ENCODE measurements at regions not wholly inside any gene's neighbourhood (a gene's known extent, or its start where the extent isn't known, plus 50 kb on each side); places are given as distances from the start of the nearest gene placed in this dataset.

- peak; percentile 26 for TF ChIP-seq CTCF (IDR thresholded peaks at IDR 0.05)
- Mint-ChIP-seq H3K27ac (ENCODE audit: unreplicated experiment) (peak overlapping the region; percentile 43), H3K4me1 (ENCODE audit: unreplicated experiment) (peaks cover 15% of the 10 kb centered on the region), H3K36me3 (ENCODE audit: unreplicated experiment) (peaks cover under 1% of the 10 kb centered on the region), H3K9me3 (ENCODE audit: unreplicated experiment) (peaks cover 10% of the 10 kb centered on the region), H3K4me3 (ENCODE audit: unreplicated experiment) (peak overlapping the region; percentile 30), H3K27me3 (ENCODE audit: unreplicated experiment) (no peaks in the 10 kb centered on the region)
- DNase-seq (ENCODE audit: extremely low spot score, unreplicated experiment) = no peak
These were observed 52.8 kb upstream of the CCDC112 start for GRCh38 chr5:115349001-115349817.

- H3K27me3 Mint-ChIP-seq (ENCODE audit: unreplicated experiment) = no peaks in the 10 kb centered on the region
- H3K36me3 Mint-ChIP-seq (ENCODE audit: unreplicated experiment) = no peaks in the 10 kb centered on the region
- H3K4me1 Mint-ChIP-seq (ENCODE audit: unreplicated experiment) = peaks cover 18% of the 10 kb centered on the region
- DNase-seq (ENCODE audit: extremely low spot score, unreplicated experiment) = no peak
- H3K27ac Mint-ChIP-seq (ENCODE audit: unreplicated experiment) = no peak overlapping the region
- no peak for TF ChIP-seq CTCF (IDR thresholded peaks at IDR 0.05)
- H3K4me3 Mint-ChIP-seq (ENCODE audit: unreplicated experiment) = no peak overlapping the region
- no peaks in the 10 kb centered on the region for H3K9me3 Mint-ChIP-seq (ENCODE audit: unreplicated experiment)
These were observed 51.7 kb upstream of the CCDC112 start for GRCh38 chr5:115348175-115348574.

All from osteocyte (in vitro differentiated cells).